ENCODE measurements at regions not wholly inside any gene's neighbourhood (a gene's known extent, or its start where the extent isn't known, plus 50 kb on each side); places are given as distances from the start of the nearest gene placed in this dataset.
"Not testable (repeated sequence)": the region's sequence is repeated elsewhere in the genome, so short reads cannot be mapped to it uniquely, and the experiment has no call there.

GRCh38 chr9:71609448-71609830, 158.9 kb downstream of the CEMIP2 start:
- DNase-seq (ENCODE audit: low read depth, low spot score), result no peak
- TF ChIP-seq CTCF (IDR thresholded peaks at IDR 0.05; ENCODE audit: insufficient read depth, low read length, missing control alignments), result no peak
- no peak overlapping the region for H3K4me3 ChIP-seq (ENCODE audit: low read depth, low read length)
- ChIA-PET POLR2A (no interaction called here), CTCF (no interaction called here)

- H3K4me3 ChIP-seq (ENCODE audit: low read depth, low read length), result no peak overlapping the region
- CTCF ChIA-PET, result no interaction called here
- no peak for TF ChIP-seq CTCF (IDR thresholded peaks at IDR 0.05; ENCODE audit: insufficient read depth, low read length, missing control alignments)
- POLR2A ChIA-PET, result no interaction called here
- no peak for DNase-seq (ENCODE audit: low read depth, low spot score)
These were observed 159.4 kb downstream of the CEMIP2 start for GRCh38 chr9:71608825-71609447.

GRCh38 chr9:71608021-71608420, 160.3 kb downstream of the CEMIP2 start:
- POLR2A ChIA-PET, result no interaction called here

GRCh38 chr9:71607461-71607881, 160.8 kb downstream of the CEMIP2 start:
- H3K4me3 ChIP-seq (ENCODE audit: low read depth, low read length), result no peak overlapping the region
- DNase-seq (ENCODE audit: low read depth, low spot score), result no peak
- POLR2A ChIA-PET, result no interaction called here
- CTCF ChIA-PET, result no interaction called here
- TF ChIP-seq CTCF (IDR thresholded peaks at IDR 0.05; ENCODE audit: insufficient read depth, low read length, missing control alignments), result no peak

More at GRCh38 chr9:71608021-71608420, 160.3 kb downstream of the CEMIP2 start:
- CTCF ChIA-PET, result no interaction called here
- no peak overlapping the region for H3K4me3 ChIP-seq (ENCODE audit: low read depth, low read length)
- no peak for TF ChIP-seq CTCF (IDR thresholded peaks at IDR 0.05; ENCODE audit: insufficient read depth, low read length, missing control alignments)
- DNase-seq (ENCODE audit: low read depth, low spot score), result no peak

- TF ChIP-seq CTCF (IDR thresholded peaks at IDR 0.05; ENCODE audit: insufficient read depth, low read length, missing control alignments), result peak; percentile 81
- CTCF ChIA-PET, result interaction anchor here (0.7 to 3.6 kb wide), 70 partner anchors 10 to 907 kb away, joined by 3 to 36 read pairs (median 4); no protein-coding TSS in a partner anchor
- DNase-seq (ENCODE audit: low read depth, low spot score), result peak; percentile 10
- no peak overlapping the region for H3K4me3 ChIP-seq (ENCODE audit: low read depth, low read length)
- POLR2A ChIA-PET, result no interaction called here
These were observed 163.9 kb downstream of the CEMIP2 start for GRCh38 chr9:71604197-71605063.

- POLR2A ChIA-PET, result no interaction called here
- DNase-seq (ENCODE audit: low read depth, low spot score), result no peak
- H3K4me3 ChIP-seq (ENCODE audit: low read depth, low read length), result no peak overlapping the region
- TF ChIP-seq CTCF (IDR thresholded peaks at IDR 0.05; ENCODE audit: insufficient read depth, low read length, missing control alignments), result no peak
- CTCF ChIA-PET, result interaction anchor here (1.0 to 3.6 kb wide), 8 partner anchors 8 to 317 kb away, joined by 3 to 24 read pairs (median 4); partner anchors contain the start of gene CEMIP2
These were observed 165.7 kb downstream of the CEMIP2 start for GRCh38 chr9:71602652-71603051.

- POLR2A ChIA-PET; H3K4me3 ChIP-seq (ENCODE audit: low read depth, low read length); DNase-seq (ENCODE audit: low read depth, low spot score): not testable (repeated sequence)
- CTCF ChIA-PET, result interaction anchor here (2.5 kb wide), 1 partner anchor 8 kb away, joined by 11 read pairs; no protein-coding TSS in a partner anchor
These were observed 172.6 kb downstream of the CEMIP2 start for GRCh38 chr9:71595762-71596161.

Measured in AG04449 (cell line).